Left lung (tissue), 4 donors: ENCODE measurements at regions not wholly inside any gene's neighbourhood (a gene's known extent, or its start where the extent isn't known, plus 50 kb on each side); places are given as distances from the start of the nearest gene placed in this dataset.

ENCODE experiments used
- ATAC-seq: fragments of 200-7000 bp; cut with Tn5 transposase; one replicate; pipeline ENCODE4 v1.9.1; 2020; ENCODE audit warnings: moderate library complexity
- DNase-seq, 4 donors: peaks; one replicate each; pipeline ENCODE4 v3.0.0-alpha.2; 2013 to 2020
- H3K27ac ChIP-seq, 2 donors: fragments of 200-600 bp; sonication (generic) in 1 of 2; one replicate each; pipeline versions ENCODE4 v1.5.0 to v1.8.0; 2020 to 2021
- H3K27me3 ChIP-seq, 2 donors: fragments of 200-600 bp; sonication (generic) in 1 of 2; one replicate each; pipeline versions ENCODE4 v1.5.0 to v1.8.0; 2020 to 2021
- H3K36me3 ChIP-seq, 2 donors: fragments of 200-600 bp; sonication (generic) in 1 of 2; one replicate each; pipeline versions ENCODE4 v1.5.0 to v1.8.0; 2020 to 2021
- H3K4me1 ChIP-seq, 2 donors: fragments of 200-600 bp; one replicate each; pipeline ENCODE4 v1.8.0; 2021
- H3K4me3 ChIP-seq, 2 donors: fragments of 200-600 bp; sonication (generic) in 1 of 2; one replicate each; pipeline versions ENCODE4 v1.5.0 to v1.8.0; 2020 to 2021; ENCODE audit warnings: mild to moderate bottlenecking in 1 of 2
- H3K9me3 ChIP-seq, 2 donors: fragments of 200-600 bp; sonication (generic) in 1 of 2; one replicate each; pipeline versions ENCODE4 v1.5.0 to v1.8.0; 2020 to 2021
- intact Hi-C, 2 donors: fragments of 100-400 bp; cut with DNase I; formaldehyde crosslinking; loops; one replicate each; pipeline versions ENCODE4 v1.11.2 to v1.14.2; 2022
- TF ChIP-seq, protein P1 (sequence below), 2 donors: fragments of 200-600 bp; sonication (generic) in 1 of 2; IDR thresholded peaks; one replicate each; pipeline versions ENCODE4 v1.5.0 to v1.8.0; 2021; ENCODE audit warnings: antibody characterized with exemption in 2 of 2
- donor health status: DM: no; HTN: yes; CAD: no.
- donor health status: DM: no; HTN: no; CAD: no.

DNA sequence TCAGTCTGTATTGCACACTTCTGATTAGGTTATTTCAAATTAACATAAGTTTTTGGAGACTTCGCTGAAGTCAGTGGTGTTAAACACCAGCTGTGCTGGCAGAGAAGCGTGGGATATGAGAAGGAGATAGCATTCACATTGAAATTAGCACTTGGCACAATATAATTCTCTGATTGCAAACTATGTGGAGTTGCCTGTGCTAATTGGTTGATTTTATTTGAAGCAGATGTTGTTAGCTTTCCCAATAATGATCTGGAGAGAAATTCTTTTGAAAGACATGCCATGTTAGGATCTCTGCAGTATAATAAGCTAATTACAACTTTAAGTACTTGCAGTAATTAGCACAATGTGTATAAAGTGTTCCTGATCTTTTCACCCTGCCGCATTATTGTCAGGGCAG, 367.4 kb upstream of the ARX start:
- TF ChIP-seq, protein P1, sequence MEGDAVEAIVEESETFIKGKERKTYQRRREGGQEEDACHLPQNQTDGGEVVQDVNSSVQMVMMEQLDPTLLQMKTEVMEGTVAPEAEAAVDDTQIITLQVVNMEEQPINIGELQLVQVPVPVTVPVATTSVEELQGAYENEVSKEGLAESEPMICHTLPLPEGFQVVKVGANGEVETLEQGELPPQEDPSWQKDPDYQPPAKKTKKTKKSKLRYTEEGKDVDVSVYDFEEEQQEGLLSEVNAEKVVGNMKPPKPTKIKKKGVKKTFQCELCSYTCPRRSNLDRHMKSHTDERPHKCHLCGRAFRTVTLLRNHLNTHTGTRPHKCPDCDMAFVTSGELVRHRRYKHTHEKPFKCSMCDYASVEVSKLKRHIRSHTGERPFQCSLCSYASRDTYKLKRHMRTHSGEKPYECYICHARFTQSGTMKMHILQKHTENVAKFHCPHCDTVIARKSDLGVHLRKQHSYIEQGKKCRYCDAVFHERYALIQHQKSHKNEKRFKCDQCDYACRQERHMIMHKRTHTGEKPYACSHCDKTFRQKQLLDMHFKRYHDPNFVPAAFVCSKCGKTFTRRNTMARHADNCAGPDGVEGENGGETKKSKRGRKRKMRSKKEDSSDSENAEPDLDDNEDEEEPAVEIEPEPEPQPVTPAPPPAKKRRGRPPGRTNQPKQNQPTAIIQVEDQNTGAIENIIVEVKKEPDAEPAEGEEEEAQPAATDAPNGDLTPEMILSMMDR (IDR thresholded peaks at IDR 0.05) = no peak
- H3K27ac ChIP-seq = no peak overlapping the region
- no peaks in the 10 kb centered on the region for H3K9me3 ChIP-seq
- H3K27me3 ChIP-seq = no peaks in the 10 kb centered on the region
- H3K36me3 ChIP-seq = no peaks in the 10 kb centered on the region
- DNase-seq (no peak), ATAC-seq (no peak)
- H3K4me1 ChIP-seq = no peaks in the 10 kb centered on the region
- no peak overlapping the region for H3K4me3 ChIP-seq
- intact Hi-C loops = no loop called here

DNA sequence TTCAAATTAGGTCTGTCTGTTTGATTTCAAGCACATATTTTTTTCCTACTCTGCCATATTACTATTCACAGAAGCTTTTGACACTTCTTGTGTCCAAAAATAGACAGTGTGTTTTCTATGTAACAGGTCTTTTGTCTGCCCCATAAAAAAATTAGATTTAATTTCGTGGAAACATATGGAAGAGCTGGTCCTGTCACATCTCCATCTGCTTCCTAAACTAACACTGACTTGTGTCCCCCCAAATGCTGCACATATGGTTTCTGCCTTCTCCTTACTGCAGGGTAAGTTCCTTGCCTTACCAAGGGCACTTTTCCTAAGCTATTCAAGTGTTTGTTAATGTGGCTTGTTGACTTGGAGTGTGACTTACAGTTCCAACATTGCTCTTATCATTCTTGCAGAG, 340.7 kb upstream of the ARX start:
- Histone ChIP-seq H3K27ac (no peak overlapping the region), H3K9me3 (no peaks in the 10 kb centered on the region), H3K36me3 (no peaks in the 10 kb centered on the region), H3K4me3 (no peak overlapping the region), H3K27me3 (no peaks in the 10 kb centered on the region), H3K4me1 (no peaks in the 10 kb centered on the region)
- ATAC-seq (no peak), DNase-seq (no peak)
- TF ChIP-seq, protein P1 (IDR thresholded peaks at IDR 0.05) = no peak
- intact Hi-C loops = no loop called here

DNA sequence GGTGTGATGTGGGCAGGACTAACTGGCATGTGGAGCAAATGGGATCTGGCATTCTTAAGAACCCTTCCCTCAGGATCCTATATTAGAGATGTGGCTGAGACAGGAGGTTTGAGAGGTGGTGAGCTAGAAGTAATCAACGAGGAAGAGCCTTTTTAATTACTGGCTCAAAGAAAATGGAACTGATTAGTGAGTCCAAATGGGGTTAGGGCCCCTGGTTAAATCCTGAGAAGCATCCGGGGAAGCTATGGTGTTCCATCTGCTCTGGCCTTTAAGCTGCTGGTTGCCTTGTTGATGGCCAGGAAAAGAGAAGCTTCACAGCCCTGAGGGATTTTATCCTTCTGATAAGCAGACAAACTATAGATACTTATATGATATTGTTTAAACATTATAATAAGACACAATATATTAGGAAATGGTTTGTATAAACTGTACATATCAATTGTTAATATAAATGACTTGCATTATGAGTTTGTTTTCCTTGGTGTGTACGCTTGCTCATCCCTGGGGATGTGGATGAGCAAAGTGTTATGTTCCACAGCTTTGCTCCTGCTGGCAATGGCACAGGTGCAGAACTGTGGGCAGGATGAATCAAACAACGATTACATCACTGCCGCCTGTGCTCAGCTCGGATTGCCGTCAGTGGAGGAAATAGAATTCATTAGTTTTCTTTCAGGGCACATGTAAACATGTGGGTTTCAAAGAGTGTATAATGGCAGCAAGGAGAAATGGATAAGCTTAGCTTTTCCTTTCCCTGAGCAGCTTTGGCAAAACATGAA, 328.6 kb upstream of the ARX start:
- no peak overlapping the region for H3K27ac ChIP-seq

DNA sequence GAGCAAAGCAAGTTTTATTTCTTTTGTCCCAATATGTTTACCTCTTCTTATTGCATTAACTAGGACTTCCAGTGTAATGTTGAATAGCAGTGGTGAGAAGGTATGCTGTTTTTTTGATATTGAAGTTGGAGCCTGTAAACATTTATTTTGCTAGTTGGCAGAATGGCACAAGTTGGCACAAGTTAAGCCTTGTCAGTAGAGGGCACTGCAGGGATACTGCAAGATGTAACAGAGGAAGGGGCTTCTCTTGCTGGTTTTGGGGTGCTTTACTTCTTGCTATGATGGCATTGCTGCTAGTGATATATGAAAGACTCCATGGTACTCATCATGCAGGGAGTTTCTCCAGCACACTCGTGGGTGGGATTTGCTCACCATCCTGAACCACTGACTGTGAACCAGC, 327.3 kb upstream of the ARX start:
- TF ChIP-seq, protein P1 (IDR thresholded peaks at IDR 0.05) = no peak
- H3K36me3 ChIP-seq = no peaks in the 10 kb centered on the region
- ATAC-seq (no peak), DNase-seq (no peak)
- no peaks in the 10 kb centered on the region for H3K27me3 ChIP-seq
- H3K27ac ChIP-seq = no peak overlapping the region
- intact Hi-C loops = no loop called here
- H3K9me3 ChIP-seq = no peaks in the 10 kb centered on the region
- no peak overlapping the region for H3K4me3 ChIP-seq
- H3K4me1 ChIP-seq = no peaks in the 10 kb centered on the region

More for the DNA sequence above, 328.6 kb upstream of the ARX start:
- no peaks in the 10 kb centered on the region for H3K27me3 ChIP-seq
- DNase-seq (no peak), ATAC-seq (no peak)
- H3K36me3 ChIP-seq = no peaks in the 10 kb centered on the region
- H3K4me3 ChIP-seq = no peak overlapping the region
- no peaks in the 10 kb centered on the region for H3K9me3 ChIP-seq
- no peaks in the 10 kb centered on the region for H3K4me1 ChIP-seq
- intact Hi-C loops = no loop called here
- TF ChIP-seq, protein P1 (IDR thresholded peaks at IDR 0.05) = no peak

DNA sequence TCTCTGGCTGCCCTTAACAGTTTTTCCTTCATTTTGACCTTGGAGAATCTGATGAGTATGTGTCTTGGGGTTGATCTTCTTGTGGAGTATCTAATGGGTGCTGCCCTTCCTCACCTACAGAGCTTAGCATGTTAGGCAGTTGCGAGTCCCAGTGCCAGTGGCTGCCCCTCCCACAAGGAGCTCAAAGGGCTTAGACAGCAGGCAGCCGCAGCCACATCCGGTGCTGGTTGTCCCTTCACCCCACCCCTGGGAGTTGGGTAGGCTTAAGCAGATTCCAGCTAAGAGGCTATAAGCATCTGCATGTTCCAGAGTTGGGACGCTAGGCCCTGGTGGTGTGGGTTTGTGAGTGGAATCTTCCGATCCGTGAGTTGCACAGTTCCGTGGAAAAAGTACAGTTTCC, 322.1 kb upstream of the ARX start:
- peaks cover 0 to 2% of the 10 kb centered on the region in 2 donors for H3K9me3 ChIP-seq
- no peaks in the 10 kb centered on the region for H3K4me1 ChIP-seq
- intact Hi-C loops = no loop called here
- no peaks in the 10 kb centered on the region for H3K27me3 ChIP-seq
- TF ChIP-seq, protein P1 (IDR thresholded peaks at IDR 0.05) = no peak
- no peaks in the 10 kb centered on the region for H3K36me3 ChIP-seq
- DNase-seq (no peak), ATAC-seq (no peak)
- H3K27ac ChIP-seq = no peak overlapping the region
- no peak overlapping the region for H3K4me3 ChIP-seq
